ENCODE measurements at regions not wholly inside any gene's neighbourhood (a gene's known extent, or its start where the extent isn't known, plus 50 kb on each side); places are given as distances from the start of the nearest gene placed in this dataset.

DNA sequence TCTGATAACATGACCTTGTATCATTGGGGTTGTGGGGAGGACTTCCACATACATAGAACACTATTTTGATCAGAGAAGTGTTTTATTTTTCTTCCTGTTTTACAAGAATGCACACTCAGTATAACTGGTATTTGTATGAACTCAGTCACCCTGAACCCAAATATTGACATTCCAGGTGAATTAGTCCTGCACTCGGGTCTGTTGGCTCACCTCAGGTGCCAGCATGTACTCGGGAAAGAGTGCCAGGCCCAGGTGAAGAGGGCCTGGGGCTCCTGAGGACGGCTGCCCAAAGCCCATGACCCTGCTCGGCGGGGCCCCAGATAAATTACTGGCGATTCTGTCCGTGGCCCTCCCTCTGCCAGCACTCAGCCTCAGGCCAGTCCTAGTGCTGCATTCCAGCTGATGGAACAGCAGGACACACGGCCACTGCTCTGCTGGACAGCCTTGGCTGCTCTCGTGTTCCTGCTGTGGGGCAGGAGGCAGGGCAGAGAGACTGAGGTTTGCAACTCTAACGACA lies 75.4 kb upstream of the TMPRSS2 start:
- TF ChIP-seq, protein P1, sequence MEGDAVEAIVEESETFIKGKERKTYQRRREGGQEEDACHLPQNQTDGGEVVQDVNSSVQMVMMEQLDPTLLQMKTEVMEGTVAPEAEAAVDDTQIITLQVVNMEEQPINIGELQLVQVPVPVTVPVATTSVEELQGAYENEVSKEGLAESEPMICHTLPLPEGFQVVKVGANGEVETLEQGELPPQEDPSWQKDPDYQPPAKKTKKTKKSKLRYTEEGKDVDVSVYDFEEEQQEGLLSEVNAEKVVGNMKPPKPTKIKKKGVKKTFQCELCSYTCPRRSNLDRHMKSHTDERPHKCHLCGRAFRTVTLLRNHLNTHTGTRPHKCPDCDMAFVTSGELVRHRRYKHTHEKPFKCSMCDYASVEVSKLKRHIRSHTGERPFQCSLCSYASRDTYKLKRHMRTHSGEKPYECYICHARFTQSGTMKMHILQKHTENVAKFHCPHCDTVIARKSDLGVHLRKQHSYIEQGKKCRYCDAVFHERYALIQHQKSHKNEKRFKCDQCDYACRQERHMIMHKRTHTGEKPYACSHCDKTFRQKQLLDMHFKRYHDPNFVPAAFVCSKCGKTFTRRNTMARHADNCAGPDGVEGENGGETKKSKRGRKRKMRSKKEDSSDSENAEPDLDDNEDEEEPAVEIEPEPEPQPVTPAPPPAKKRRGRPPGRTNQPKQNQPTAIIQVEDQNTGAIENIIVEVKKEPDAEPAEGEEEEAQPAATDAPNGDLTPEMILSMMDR (IDR thresholded peaks at IDR 0.05) = no peak
- no peak for TF ChIP-seq EZH2 (IDR thresholded peaks at IDR 0.05)

Data from neural progenitor cell (in vitro differentiated cells).